ENCODE measurements at regions not wholly inside any gene's neighbourhood (a gene's known extent, or its start where the extent isn't known, plus 50 kb on each side); places are given as distances from the start of the nearest gene placed in this dataset.
"Not testable (repeated sequence)": the region's sequence is repeated elsewhere in the genome, so short reads cannot be mapped to it uniquely, and the experiment has no call there.

- H3K27ac ChIP-seq (ENCODE audit: extremely low read depth, low read depth, low read length); H3K9me3 ChIP-seq (ENCODE audit: control insufficient read depth, insufficient read depth, low read depth, low read length); H3K36me3 ChIP-seq (ENCODE audit: control insufficient read depth in 2 of 2, insufficient read depth in 1 of 2, low read length in 2 of 2); POLR2A ChIA-PET; CTCF ChIA-PET; H3K4me3 ChIP-seq (ENCODE audit: low read depth, low read length): not testable (repeated sequence)
- H3K4me1 ChIP-seq (ENCODE audit: control insufficient read depth, insufficient read depth, low read length) = peaks cover 15% of the 10 kb centered on the region
- TF ChIP-seq ZNF146 (tag by site-specific recombination; IDR thresholded peaks at IDR 0.05) = peak; percentile 96
- TF ChIP-seq ZNF280D (tag by site-specific recombination; IDR thresholded peaks at IDR 0.05) = 0 out of 2 replicates have a peak, but pooled peaks have one; percentile 50
- 0 out of 2 replicates have a peak, but pooled peaks have one; percentile 66 for TF ChIP-seq ZNF580 (tag by site-specific recombination; IDR thresholded peaks at IDR 0.05)
These were observed 247.8 kb upstream of the SOX4 start for GRCh38 chr6:21345704-21346103.

- Histone ChIP-seq H3K4me1 (ENCODE audit: control insufficient read depth, insufficient read depth, low read length) (peaks cover 15% of the 10 kb centered on the region), H3K4me3 (ENCODE audit: low read depth, low read length) (no peak overlapping the region), H3K27ac (ENCODE audit: extremely low read depth, low read depth, low read length) (peak overlapping the region; percentile 71; the same call in 1 of the 2 replicates), H3K9me3 (ENCODE audit: control insufficient read depth, insufficient read depth, low read depth, low read length) (no peaks in the 10 kb centered on the region), H3K36me3 (ENCODE audit: control insufficient read depth in 2 of 2, insufficient read depth in 1 of 2, low read length in 2 of 2) (no peaks in the 10 kb centered on the region)
- ChIA-PET POLR2A (interaction anchor here (0.6 to 1.7 kb wide), 2 partner anchors 241 to 246 kb away, joined by 4 to 10 read pairs; partner anchors contain the start of gene SOX4), CTCF (interaction anchor here (0.6 kb wide), 1 partner anchor 1223 kb away, joined by 3 read pairs; no protein-coding TSS in a partner anchor)
- TF ChIP-seq ZNF514 (tag by site-specific recombination; IDR thresholded peaks at IDR 0.05) = no peak
- TF ChIP-seq SETDB1 (IDR thresholded peaks at IDR 0.05; ENCODE audit: insufficient read length, low read length) = no peak
- no peak for TF ChIP-seq ZNF2 (tag by site-specific recombination; IDR thresholded peaks at IDR 0.05)
- TF ChIP-seq ZBTB10 (tag by site-specific recombination; IDR thresholded peaks at IDR 0.05) = no peak
- no peak for TF ChIP-seq OVOL3 (tag by site-specific recombination; IDR thresholded peaks at IDR 0.05)
- TF ChIP-seq ZNF692 (tag by site-specific recombination; IDR thresholded peaks at IDR 0.05) = no peak
- TF ChIP-seq ZNF571 (tag by site-specific recombination; IDR thresholded peaks at IDR 0.05) = no peak
- no peak for TF ChIP-seq RBAK (tag by site-specific recombination; IDR thresholded peaks at IDR 0.05)
- TF ChIP-seq ZNF416 (tag by site-specific recombination; IDR thresholded peaks at IDR 0.05) = no peak
- no peak for TF ChIP-seq ZNF112 (tag by site-specific recombination; IDR thresholded peaks at IDR 0.05)
These were observed 245.4 kb upstream of the SOX4 start for GRCh38 chr6:21348146-21348503.

- Histone ChIP-seq H3K36me3 (ENCODE audit: control insufficient read depth in 2 of 2, insufficient read depth in 1 of 2, low read length in 2 of 2) (no peaks in the 10 kb centered on the region), H3K4me3 (ENCODE audit: low read depth, low read length) (no peak overlapping the region), H3K27ac (ENCODE audit: extremely low read depth, low read depth, low read length) (peak overlapping the region; percentile 71), H3K4me1 (ENCODE audit: control insufficient read depth, insufficient read depth, low read length) (peaks cover 15% of the 10 kb centered on the region), H3K9me3 (ENCODE audit: control insufficient read depth, insufficient read depth, low read depth, low read length) (no peaks in the 10 kb centered on the region)
- ChIA-PET POLR2A (interaction anchor here (0.6 to 1.7 kb wide), 2 partner anchors 245 to 329 kb away, joined by 3 to 10 read pairs; partner anchors contain the start of gene SOX4), CTCF (interaction anchor here (0.6 kb wide), 1 partner anchor 1223 kb away, joined by 3 read pairs; no protein-coding TSS in a partner anchor)
- no peak for TF ChIP-seq ZNF555 (tag by site-specific recombination; conservative IDR thresholded peaks at IDR 0.05)
- no peak for TF ChIP-seq ZSCAN16 (tag by site-specific recombination; IDR thresholded peaks at IDR 0.05)
- peak; percentile 57; the same call in 1 of the 2 replicates for TF ChIP-seq PATZ1 (tag by site-specific recombination; IDR thresholded peaks at IDR 0.05)
- peak; percentile 76; the same call in 1 of the 2 replicates for TF ChIP-seq ZSCAN30 (tag by site-specific recombination; IDR thresholded peaks at IDR 0.05)
- no peak for TF ChIP-seq ZNF112 (tag by site-specific recombination; IDR thresholded peaks at IDR 0.05)
- TF ChIP-seq ATF2 (tag by site-specific recombination; IDR thresholded peaks at IDR 0.05; ENCODE audit: low read depth) = peak; percentile 46
- TF ChIP-seq ZNF157 (tag by site-specific recombination; IDR thresholded peaks at IDR 0.05) = no peak
These were observed 244.9 kb upstream of the SOX4 start for GRCh38 chr6:21348504-21349195.
